Right lobe of liver (tissue), 4 donors: ENCODE measurements at regions not wholly inside any gene's neighbourhood (a gene's known extent, or its start where the extent isn't known, plus 50 kb on each side); places are given as distances from the start of the nearest gene placed in this dataset.

ENCODE experiments used
- POLR2A ChIP-seq: fragments of 450-650 bp; IDR thresholded peaks from one replicate; pipeline ENCODE4 v1.6.1; 2017; ENCODE audit warnings: antibody characterized with exemption, mild to moderate bottlenecking
- TF ChIP-seq, protein P1 (sequence below), 4 donors: fragments of 200-600 bp in 3 of 4; fragments of 450-650 bp in 1 of 4; IDR thresholded peaks; one replicate each; pipeline versions ENCODE4 v1.5.1 to v1.8.0; 2016 to 2022; ENCODE audit warnings: antibody characterized with exemption in 4 of 4, mild to moderate bottlenecking in 2 of 4
- donor health status: DM: no; HTN: no; CAD: no.
- donor health status: DM: no; HTN: no; CAD: no.
- donor health status: DM: no; HTN: yes; CAD: no.

DNA sequence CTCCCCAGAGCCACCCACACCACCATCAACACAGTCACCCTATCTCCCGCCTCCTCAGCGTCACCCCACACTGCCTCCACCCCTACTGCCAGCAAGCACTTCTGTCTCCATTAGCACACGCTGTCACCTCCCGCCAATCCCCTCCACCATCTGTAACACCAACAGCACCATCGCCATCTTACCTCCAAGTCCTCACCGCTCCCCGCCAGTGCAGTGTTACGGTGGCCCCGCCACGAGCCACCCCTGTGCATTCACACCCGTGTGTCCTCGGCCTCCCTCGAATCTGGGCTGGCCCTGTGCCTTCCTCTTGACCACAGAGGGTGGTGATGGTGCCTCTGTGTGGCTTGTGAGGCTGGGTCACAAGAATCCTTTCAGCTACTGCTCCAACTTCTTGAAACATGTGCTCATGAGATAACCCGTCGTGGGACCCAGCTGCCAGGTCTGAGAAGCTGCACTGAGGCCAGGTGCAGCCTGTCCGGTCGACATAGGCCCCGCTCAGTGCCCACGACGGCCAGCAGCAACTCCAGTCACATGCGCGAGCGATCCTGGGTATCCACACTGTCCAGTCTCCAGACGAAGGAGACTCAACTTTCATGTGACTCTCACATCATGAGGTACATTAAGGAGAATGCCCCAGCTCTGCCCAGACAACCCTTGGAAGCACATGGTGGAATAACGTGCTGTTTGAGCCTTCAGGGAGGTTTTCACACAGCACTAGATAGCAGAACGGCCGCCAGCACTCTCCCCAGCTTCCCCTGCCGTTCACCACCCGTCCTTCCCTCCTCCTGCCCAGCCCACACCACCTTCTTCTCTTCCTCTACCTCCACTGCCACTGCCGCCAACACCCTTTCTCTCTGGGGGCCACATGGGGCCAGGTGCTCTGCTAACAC lies 72.6 kb upstream of the ASB18 start:
- no peak for TF ChIP-seq POLR2A
- TF ChIP-seq, protein P1, sequence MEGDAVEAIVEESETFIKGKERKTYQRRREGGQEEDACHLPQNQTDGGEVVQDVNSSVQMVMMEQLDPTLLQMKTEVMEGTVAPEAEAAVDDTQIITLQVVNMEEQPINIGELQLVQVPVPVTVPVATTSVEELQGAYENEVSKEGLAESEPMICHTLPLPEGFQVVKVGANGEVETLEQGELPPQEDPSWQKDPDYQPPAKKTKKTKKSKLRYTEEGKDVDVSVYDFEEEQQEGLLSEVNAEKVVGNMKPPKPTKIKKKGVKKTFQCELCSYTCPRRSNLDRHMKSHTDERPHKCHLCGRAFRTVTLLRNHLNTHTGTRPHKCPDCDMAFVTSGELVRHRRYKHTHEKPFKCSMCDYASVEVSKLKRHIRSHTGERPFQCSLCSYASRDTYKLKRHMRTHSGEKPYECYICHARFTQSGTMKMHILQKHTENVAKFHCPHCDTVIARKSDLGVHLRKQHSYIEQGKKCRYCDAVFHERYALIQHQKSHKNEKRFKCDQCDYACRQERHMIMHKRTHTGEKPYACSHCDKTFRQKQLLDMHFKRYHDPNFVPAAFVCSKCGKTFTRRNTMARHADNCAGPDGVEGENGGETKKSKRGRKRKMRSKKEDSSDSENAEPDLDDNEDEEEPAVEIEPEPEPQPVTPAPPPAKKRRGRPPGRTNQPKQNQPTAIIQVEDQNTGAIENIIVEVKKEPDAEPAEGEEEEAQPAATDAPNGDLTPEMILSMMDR (IDR thresholded peaks at IDR 0.05): no peak
